HepG2 (cell line): ENCODE measurements at regions not wholly inside any gene's neighbourhood (a gene's known extent, or its start where the extent isn't known, plus 50 kb on each side); places are given as distances from the start of the nearest gene placed in this dataset.

ENCODE experiments used
- ATAC-seq: fragments of 200-7000 bp; cut with Tn5 transposase; 3 replicates; pipeline ENCODE4 v1.9.1; 2020; ENCODE audit warnings: mild to moderate bottlenecking, moderate library complexity
- BruUV-seq: library from RNA; stranded (reverse); fragments of 400-500 nt; replicated peaks from 2 replicates; lab custom pipeline; 2021; lab: Mats Ljungman, UMichigan
- CTCF ChIA-PET: fragments of 300-600 bp; formaldehyde crosslinking; extraction: SDS; loops from one replicate; lab custom pipeline; 2021; ENCODE audit warnings: low total read pairs, inconsistent platforms, low intra/inter-chr PET ratio; lab: Yijun Ruan, JAX
- POLR2A ChIA-PET: fragments of 350-600 bp; sonication (Branson Sonifier 250); formaldehyde crosslinking; loops from one replicate; lab custom pipeline; 2020; ENCODE audit warnings: antibody characterized with exemption, inconsistent platforms; lab: Yijun Ruan, JAX
- DNase-seq: peaks from one replicate; pipeline ENCODE4 v3.0.0-alpha.2; 2015; ENCODE audit warnings: low spot score
- FAIRE-seq: peaks from 3 replicates; lab custom pipeline; 2011; peaks lifted over from hg19 to GRCh38; lab: Jason Lieb, UNC
- H2AFZ ChIP-seq: one replicate; pipeline ENCODE4 v1.6.1; 2011; ENCODE audit warnings: low read length, inconsistent platforms
- H3K27ac ChIP-seq: fragments of 300-600 bp; 3 replicates; pipeline ENCODE4 v1.8.0; 2011; ENCODE audit warnings: mixed run types, mild to moderate bottlenecking, mixed read lengths, low read length, inconsistent platforms; ENCODE audit not compliant: insufficient read depth; ENCODE audit errors: extremely low read length
- H3K27me3 ChIP-seq, 2 experiments: fragments of 200-600 bp in 1 of 2; 2 replicates in 1 of 2; 3 replicates in 1 of 2; pipeline versions ENCODE4 v1.6.0 to v1.8.0; 2011; ENCODE audit warnings: low read length in 2 of 2, mild to moderate bottlenecking in 2 of 2, moderate library complexity in 2 of 2, inconsistent platforms in 1 of 2; ENCODE audit not compliant: insufficient read depth in 2 of 2, control insufficient read depth in 1 of 2
- H3K36me3 ChIP-seq, 2 experiments: fragments of 200-600 bp in 1 of 2; replicated peaks in 1 of 2; 2 replicates in 1 of 2; 3 replicates in 1 of 2; pipeline versions ENCODE4 v1.5.1 to v1.8.0; 2011; ENCODE audit warnings: low read length in 2 of 2, inconsistent platforms in 1 of 2; ENCODE audit not compliant: insufficient read depth in 2 of 2, control insufficient read depth in 1 of 2
- H3K4me1 ChIP-seq: 2 replicates; pipeline ENCODE4 v1.5.1; 2012; ENCODE audit warnings: low read length, inconsistent platforms; ENCODE audit not compliant: insufficient read depth
- H3K4me2 ChIP-seq: 2 replicates; pipeline ENCODE4 v1.6.0; 2011; ENCODE audit warnings: low read depth, low read length, inconsistent platforms
- H3K4me3 ChIP-seq, 3 experiments: fragments of 200-600 bp in 1 of 3; sonication (generic), shearing (Covaris generic) in 1 of 3; replicated peaks in 1 of 3; 2 replicates each; pipeline ENCODE4 v1.5.1; 2011 to 2016; ENCODE audit warnings: low read length in 3 of 3, inconsistent platforms in 2 of 3, low read depth in 2 of 3, mild to moderate bottlenecking in 2 of 3, control low read depth in 1 of 3, mixed read lengths in 1 of 3; ENCODE audit not compliant: insufficient read depth in 1 of 3
- H3K79me2 ChIP-seq: one replicate; pipeline ENCODE4 v1.6.1; 2011; ENCODE audit warnings: low read length, inconsistent platforms; ENCODE audit not compliant: insufficient read depth
- H3K9ac ChIP-seq: 2 replicates; pipeline ENCODE4 v1.6.0; 2011; ENCODE audit warnings: mild to moderate bottlenecking, low read depth, low read length, inconsistent platforms; ENCODE audit not compliant: insufficient read depth
- H3K9me3 ChIP-seq: 2 replicates; pipeline ENCODE4 v1.5.1; 2012; ENCODE audit warnings: mild to moderate bottlenecking, low read length
- H4K20me1 ChIP-seq: 2 replicates; pipeline ENCODE4 v1.6.0; 2011; ENCODE audit warnings: inconsistent platforms, mild to moderate bottlenecking, low read length, moderate library complexity; ENCODE audit not compliant: insufficient read depth
- ARID3A ChIP-seq: IDR thresholded peaks from 2 replicates; pipeline ENCODE4 v1.6.1; 2012; ENCODE audit warnings: low read depth, low read length, improper control_type of control experiment
- CCAR2 ChIP-seq: fragments of 200-400 bp; formaldehyde crosslinking; optimal IDR thresholded peaks from 2 replicates; pipeline ENCODE3; 2018; ENCODE audit warnings: low read depth, mild to moderate bottlenecking, low read length, moderate library complexity
- ELF1 ChIP-seq: sonication (generic); formaldehyde crosslinking; IDR thresholded peaks from 2 replicates; pipeline ENCODE4 v1.4.0; 2020; ENCODE audit warnings: missing genetic modification reagents
- ELF4 ChIP-seq: sonication (generic); formaldehyde crosslinking; IDR thresholded peaks from 2 replicates; pipeline ENCODE4 v1.5.0; 2020; ENCODE audit warnings: missing genetic modification reagents, mild to moderate bottlenecking, moderate library complexity, borderline replicate concordance
- FLYWCH1 ChIP-seq: sonication (generic); formaldehyde crosslinking; IDR thresholded peaks from 2 replicates; pipeline ENCODE4 v1.8.1; 2023; ENCODE audit warnings: mild to moderate bottlenecking, missing genetic modification reagents
- GMEB2 ChIP-seq: IDR thresholded peaks from 2 replicates; pipeline ENCODE4 v1.6.1; 2016; ENCODE audit warnings: missing biosample characterization, missing genetic modification reagents, low read depth
- MXD1 ChIP-seq: sonication (generic); formaldehyde crosslinking; IDR thresholded peaks from 2 replicates; pipeline ENCODE4 v1.4.0; 2020; ENCODE audit warnings: mild to moderate bottlenecking, missing genetic modification reagents
- PHF8 ChIP-seq: sonication (generic); formaldehyde crosslinking; IDR thresholded peaks from 2 replicates; pipeline ENCODE4 v1.5.0; 2020; ENCODE audit warnings: missing genetic modification reagents
- POGZ ChIP-seq: sonication (generic); formaldehyde crosslinking; IDR thresholded peaks from 2 replicates; pipeline ENCODE4 v1.4.0; 2020; ENCODE audit warnings: mild to moderate bottlenecking, missing genetic modification reagents
- TMF1 ChIP-seq: sonication (generic); formaldehyde crosslinking; IDR thresholded peaks from 2 replicates; pipeline ENCODE4 v1.8.1; 2022; ENCODE audit warnings: low read depth, missing genetic modification reagents
- WGBS: methylation state at CpG from one replicate; pipeline ENCODE4 v1.1.6; 2017; ENCODE audit warnings: low lambda C conversion rate; 5-methylcytosine and 5-hydroxymethylcytosine counted together
- in situ Hi-C: cut with HindIII; loops from 2 replicates; pipeline ENCODE4 v1.10.0; 2017; ENCODE audit warnings: low pct_unique_long_range_greater_than_20kb; ENCODE audit not compliant: extremely low pct_ligation_motif_present
- intact Hi-C: fragments of 100-400 bp; cut with micrococcal nuclease; formaldehyde crosslinking; loops from one replicate; pipeline ENCODE4 v1.10.0; 2022; ENCODE audit not compliant: unreplicated experiment
- TF ChIP-seq, protein P1 (sequence below): sonication (generic); formaldehyde crosslinking; IDR thresholded peaks from 2 replicates; pipeline ENCODE4 v1.5.0; 2020; ENCODE audit warnings: mild to moderate bottlenecking, missing genetic modification reagents
- TF ChIP-seq, protein P2 (sequence below): sonication (generic); formaldehyde crosslinking; IDR thresholded peaks from 2 replicates; pipeline ENCODE4 v1.8.1; 2023; ENCODE audit warnings: mild to moderate bottlenecking, missing genetic modification reagents

DNA sequence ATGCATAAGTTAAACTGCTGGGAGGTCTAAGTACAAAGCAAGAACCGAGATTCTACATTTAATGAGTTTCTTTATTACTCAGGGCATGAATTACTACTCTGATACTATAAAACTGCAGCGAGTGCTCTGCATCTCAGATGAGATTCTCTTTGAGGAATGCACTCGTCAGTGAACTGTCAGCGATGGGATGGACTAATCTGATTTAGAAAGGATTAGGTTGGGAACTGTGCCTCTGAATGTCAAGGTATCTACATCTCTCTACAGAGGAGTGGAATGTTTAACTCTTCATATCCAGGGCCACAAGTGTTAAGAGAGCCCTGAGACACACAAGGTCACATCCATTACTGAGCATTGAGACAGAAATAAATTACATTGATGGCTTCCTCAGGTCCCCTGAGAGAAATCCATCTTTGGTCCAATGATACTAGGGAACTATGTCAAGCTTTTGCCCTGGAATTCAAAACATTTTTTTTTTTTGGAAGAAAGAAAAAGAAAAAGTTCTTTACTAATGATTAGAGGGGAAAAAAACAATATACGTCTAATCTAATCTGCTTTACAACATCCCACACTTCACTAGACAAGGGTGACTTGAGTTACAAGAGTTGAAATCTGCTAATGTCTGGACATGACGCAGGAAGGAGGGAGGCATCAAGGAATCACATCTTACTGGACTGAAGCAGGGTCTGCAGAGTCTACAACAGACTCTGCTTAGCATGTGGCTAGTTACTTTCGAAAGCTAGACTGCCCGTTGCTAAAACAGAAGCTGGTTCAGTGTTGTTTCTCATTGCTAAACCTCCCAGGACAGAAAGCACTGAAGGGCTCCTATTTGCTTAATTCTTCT, 270.0 kb upstream of the TLE4 start:
- H3K9ac ChIP-seq, result no peak overlapping the region
- WGBS, result 26% methylated on average over 6 of the region's 8 CpGs
- H3K79me2 ChIP-seq, result no peaks in the 10 kb centered on the region
- H3K9me3 ChIP-seq, result no peaks in the 10 kb centered on the region
- H3K27me3 ChIP-seq, result no peaks in the 10 kb centered on the region
- H3K4me3 ChIP-seq, result no peak overlapping the region
- no peak overlapping the region for H3K27ac ChIP-seq
- FAIRE-seq (no peak), ATAC-seq (no peak)
- intact Hi-C loops, result no loop called here
- no TSS peak for BruUV-seq
- H3K36me3 ChIP-seq, result no peaks in the 10 kb centered on the region
- H2AFZ ChIP-seq, result no peak overlapping the region
- CTCF ChIA-PET, result no interaction called here
- no peaks in the 10 kb centered on the region for H3K4me1 ChIP-seq
- no peak for TF ChIP-seq POGZ
- TF ChIP-seq, protein P1, sequence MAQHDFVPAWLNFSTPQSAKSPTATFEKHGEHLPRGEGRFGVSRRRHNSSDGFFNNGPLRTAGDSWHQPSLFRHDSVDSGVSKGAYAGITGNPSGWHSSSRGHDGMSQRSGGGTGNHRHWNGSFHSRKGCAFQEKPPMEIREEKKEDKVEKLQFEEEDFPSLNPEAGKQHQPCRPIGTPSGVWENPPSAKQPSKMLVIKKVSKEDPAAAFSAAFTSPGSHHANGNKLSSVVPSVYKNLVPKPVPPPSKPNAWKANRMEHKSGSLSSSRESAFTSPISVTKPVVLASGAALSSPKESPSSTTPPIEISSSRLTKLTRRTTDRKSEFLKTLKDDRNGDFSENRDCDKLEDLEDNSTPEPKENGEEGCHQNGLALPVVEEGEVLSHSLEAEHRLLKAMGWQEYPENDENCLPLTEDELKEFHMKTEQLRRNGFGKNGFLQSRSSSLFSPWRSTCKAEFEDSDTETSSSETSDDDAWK (CRISPR knock-in tag), result no peak
- TF ChIP-seq ELF1 (CRISPR knock-in tag), result no peak
- no peak for TF ChIP-seq CCAR2
- no peak for TF ChIP-seq GMEB2
- no peak for TF ChIP-seq FLYWCH1 (CRISPR knock-in tag)
- TF ChIP-seq TMF1 (CRISPR knock-in tag), result no peak
- TF ChIP-seq ARID3A, result no peak
- TF ChIP-seq PHF8 (CRISPR knock-in tag), result no peak
- TF ChIP-seq ELF4 (CRISPR knock-in tag), result no peak
- TF ChIP-seq, protein P2, sequence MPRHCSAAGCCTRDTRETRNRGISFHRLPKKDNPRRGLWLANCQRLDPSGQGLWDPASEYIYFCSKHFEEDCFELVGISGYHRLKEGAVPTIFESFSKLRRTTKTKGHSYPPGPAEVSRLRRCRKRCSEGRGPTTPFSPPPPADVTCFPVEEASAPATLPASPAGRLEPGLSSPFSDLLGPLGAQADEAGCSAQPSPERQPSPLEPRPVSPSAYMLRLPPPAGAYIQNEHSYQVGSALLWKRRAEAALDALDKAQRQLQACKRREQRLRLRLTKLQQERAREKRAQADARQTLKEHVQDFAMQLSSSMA (CRISPR knock-in tag), result no peak
- TF ChIP-seq MXD1 (CRISPR knock-in tag), result no peak
- TF ChIP-seq, all 625 proteins: peak for 0
- Histone ChIP-seq H4K20me1 (no peaks in the 10 kb centered on the region), H3K4me2 (no peak overlapping the region)
- DNase-seq, result no peak
- in situ Hi-C loops, result no loop called here
- POLR2A ChIA-PET, result no interaction called here
